ENCODE measurements at regions not wholly inside any gene's neighbourhood (a gene's known extent, or its start where the extent isn't known, plus 50 kb on each side); places are given as distances from the start of the nearest gene placed in this dataset.

DNA sequence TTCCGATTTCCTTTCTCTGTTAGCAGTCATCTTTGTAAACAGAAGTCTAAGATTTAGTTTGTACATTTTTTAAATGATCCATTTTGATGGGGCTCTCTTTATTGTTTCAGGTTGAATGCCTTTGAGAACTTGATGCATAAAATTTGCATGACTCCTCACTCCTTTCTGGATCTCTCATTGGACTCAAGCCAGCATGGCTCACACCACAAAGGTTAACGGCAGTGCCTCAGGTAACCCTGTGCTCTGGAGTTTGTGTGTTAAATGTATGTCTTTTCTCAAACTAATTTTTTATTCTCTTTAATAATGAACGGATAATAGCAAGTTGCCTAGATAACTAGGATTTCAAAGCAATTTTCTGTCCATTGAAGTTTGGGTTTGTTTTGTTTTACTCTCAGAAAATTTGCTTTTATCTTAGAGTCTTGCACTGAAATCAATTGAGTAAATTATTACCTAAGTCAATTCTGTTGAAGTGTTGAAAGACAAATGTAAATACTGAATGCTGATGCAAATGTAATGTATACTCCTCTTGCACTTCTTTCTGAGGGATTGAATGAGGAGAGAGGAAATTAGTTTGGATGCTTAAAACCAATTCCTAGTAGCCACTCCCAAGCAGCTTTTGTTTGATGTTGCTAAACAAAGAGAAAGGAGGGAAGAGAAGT lies 164.6 kb upstream of the DMRT1 start (continued):
- TF ChIP-seq POLR2A (IDR thresholded peaks at IDR 0.05; ENCODE audit: insufficient read depth in 1 of 2, low read depth in 2 of 2, low read length in 2 of 2) (peak in 1 of 2 experiments; percentile 21; a peak in 1 of 4 replicates), TBX3 (IDR thresholded peaks at IDR 0.05; ENCODE audit: borderline replicate concordance) (peak; percentile 62; the same call in 1 of the 2 replicates), ZNF709 (CRISPR knock-in tag; IDR thresholded peaks at IDR 0.05) (no peak), NAIF1 (CRISPR knock-in tag; IDR thresholded peaks at IDR 0.05; ENCODE audit: borderline replicate concordance) (no peak), POLR2AphosphoS5 (IDR thresholded peaks at IDR 0.05; ENCODE audit: low read depth, low read length) (peak; percentile 66), ZBTB20 (CRISPR knock-in tag; IDR thresholded peaks at IDR 0.05; ENCODE audit: borderline replicate concordance, low read depth) (peak; percentile 87; the same call in 1 of the 2 replicates), POGZ (CRISPR knock-in tag; IDR thresholded peaks at IDR 0.05) (no peak), ZFP1 (CRISPR knock-in tag; IDR thresholded peaks at IDR 0.05) (peak; percentile 75), ZKSCAN1 (IDR thresholded peaks at IDR 0.05; ENCODE audit: low read length) (no peak)
- TF ChIP-seq, protein P1, sequence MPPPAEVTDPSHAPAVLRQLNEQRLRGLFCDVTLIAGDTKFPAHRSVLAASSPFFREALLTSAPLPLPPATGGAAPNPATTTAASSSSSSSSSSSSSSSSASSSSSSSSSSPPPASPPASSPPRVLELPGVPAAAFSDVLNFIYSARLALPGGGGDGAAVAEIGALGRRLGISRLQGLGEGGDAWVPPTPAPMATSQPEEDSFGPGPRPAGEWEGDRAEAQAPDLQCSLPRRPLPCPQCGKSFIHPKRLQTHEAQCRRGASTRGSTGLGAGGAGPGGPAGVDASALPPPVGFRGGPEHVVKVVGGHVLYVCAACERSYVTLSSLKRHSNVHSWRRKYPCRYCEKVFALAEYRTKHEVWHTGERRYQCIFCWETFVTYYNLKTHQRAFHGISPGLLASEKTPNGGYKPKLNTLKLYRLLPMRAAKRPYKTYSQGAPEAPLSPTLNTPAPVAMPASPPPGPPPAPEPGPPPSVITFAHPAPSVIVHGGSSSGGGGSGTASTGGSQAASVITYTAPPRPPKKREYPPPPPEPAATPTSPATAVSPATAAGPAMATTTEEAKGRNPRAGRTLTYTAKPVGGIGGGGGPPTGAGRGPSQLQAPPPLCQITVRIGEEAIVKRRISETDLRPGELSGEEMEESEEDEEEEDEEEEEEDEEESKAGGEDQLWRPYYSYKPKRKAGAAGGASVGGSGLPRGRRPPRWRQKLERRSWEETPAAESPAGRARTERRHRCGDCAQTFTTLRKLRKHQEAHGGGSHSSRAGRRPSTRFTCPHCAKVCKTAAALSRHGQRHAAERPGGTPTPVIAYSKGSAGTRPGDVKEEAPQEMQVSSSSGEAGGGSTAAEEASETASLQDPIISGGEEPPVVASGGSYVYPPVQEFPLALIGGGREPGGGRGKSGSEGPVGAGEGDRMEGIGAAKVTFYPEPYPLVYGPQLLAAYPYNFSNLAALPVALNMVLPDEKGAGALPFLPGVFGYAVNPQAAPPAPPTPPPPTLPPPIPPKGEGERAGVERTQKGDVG (CRISPR knock-in tag; IDR thresholded peaks at IDR 0.05; ENCODE audit: borderline replicate concordance): no peak
- TF ChIP-seq, protein P2, sequence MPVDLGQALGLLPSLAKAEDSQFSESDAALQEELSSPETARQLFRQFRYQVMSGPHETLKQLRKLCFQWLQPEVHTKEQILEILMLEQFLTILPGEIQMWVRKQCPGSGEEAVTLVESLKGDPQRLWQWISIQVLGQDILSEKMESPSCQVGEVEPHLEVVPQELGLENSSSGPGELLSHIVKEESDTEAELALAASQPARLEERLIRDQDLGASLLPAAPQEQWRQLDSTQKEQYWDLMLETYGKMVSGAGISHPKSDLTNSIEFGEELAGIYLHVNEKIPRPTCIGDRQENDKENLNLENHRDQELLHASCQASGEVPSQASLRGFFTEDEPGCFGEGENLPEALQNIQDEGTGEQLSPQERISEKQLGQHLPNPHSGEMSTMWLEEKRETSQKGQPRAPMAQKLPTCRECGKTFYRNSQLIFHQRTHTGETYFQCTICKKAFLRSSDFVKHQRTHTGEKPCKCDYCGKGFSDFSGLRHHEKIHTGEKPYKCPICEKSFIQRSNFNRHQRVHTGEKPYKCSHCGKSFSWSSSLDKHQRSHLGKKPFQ (CRISPR knock-in tag; IDR thresholded peaks at IDR 0.05; ENCODE audit: insufficient replicate concordance): no peak
- TF ChIP-seq, protein P3, sequence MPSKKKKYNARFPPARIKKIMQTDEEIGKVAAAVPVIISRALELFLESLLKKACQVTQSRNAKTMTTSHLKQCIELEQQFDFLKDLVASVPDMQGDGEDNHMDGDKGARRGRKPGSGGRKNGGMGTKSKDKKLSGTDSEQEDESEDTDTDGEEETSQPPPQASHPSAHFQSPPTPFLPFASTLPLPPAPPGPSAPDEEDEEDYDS (CRISPR knock-in tag; IDR thresholded peaks at IDR 0.05): peak; percentile 80
- TF ChIP-seq, protein P4, sequence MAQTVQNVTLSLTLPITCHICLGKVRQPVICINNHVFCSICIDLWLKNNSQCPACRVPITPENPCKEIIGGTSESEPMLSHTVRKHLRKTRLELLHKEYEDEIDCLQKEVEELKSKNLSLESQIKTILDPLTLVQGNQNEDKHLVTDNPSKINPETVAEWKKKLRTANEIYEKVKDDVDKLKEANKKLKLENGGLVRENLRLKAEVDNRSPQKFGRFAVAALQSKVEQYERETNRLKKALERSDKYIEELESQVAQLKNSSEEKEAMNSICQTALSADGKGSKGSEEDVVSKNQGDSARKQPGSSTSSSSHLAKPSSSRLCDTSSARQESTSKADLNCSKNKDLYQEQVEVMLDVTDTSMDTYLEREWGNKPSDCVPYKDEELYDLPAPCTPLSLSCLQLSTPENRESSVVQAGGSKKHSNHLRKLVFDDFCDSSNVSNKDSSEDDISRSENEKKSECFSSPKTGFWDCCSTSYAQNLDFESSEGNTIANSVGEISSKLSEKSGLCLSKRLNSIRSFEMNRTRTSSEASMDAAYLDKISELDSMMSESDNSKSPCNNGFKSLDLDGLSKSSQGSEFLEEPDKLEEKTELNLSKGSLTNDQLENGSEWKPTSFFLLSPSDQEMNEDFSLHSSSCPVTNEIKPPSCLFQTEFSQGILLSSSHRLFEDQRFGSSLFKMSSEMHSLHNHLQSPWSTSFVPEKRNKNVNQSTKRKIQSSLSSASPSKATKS (CRISPR knock-in tag; IDR thresholded peaks at IDR 0.05): no peak

Measured in HepG2 (cell line).